GM12878 (cell line): ENCODE measurements at regions not wholly inside any gene's neighbourhood (a gene's known extent, or its start where the extent isn't known, plus 50 kb on each side); places are given as distances from the start of the nearest gene placed in this dataset.

Experiments
- ATAC-seq: fragments of 200-7000 bp; cut with Tn5 transposase; 3 replicates; pipeline ENCODE4 v1.9.1; 2020; ENCODE audit warnings: mild to moderate bottlenecking, moderate library complexity
- BruUV-seq: library from RNA; stranded (reverse); fragments of 400-500 nt; replicated peaks from 2 replicates; lab custom pipeline; 2021; lab: Mats Ljungman, UMichigan
- CTCF ChIA-PET: fragments of 300-600 bp; sonication (Branson Sonifier 250); formaldehyde crosslinking; extraction: SDS; loops from one replicate; lab custom pipeline; 2021; ENCODE audit warnings: inconsistent platforms; lab: Yijun Ruan, JAX
- POLR2A ChIA-PET: fragments of 350-600 bp; formaldehyde crosslinking; extraction: SDS; loops from one replicate; lab custom pipeline; 2021; ENCODE audit warnings: inconsistent platforms; lab: Charles Lee
- RAD21 ChIA-PET: fragments of 300-600 bp; sonication (Branson Sonifier 250); formaldehyde crosslinking; loops from one replicate; lab custom pipeline; 2023; ENCODE audit warnings: antibody characterized with exemption; ENCODE audit not compliant: unreplicated experiment; lab: Charles Lee
- SMC1A ChIA-PET: fragments of 300-600 bp; sonication (Branson Sonifier 250); formaldehyde crosslinking; loops from one replicate; lab custom pipeline; 2023; ENCODE audit not compliant: unreplicated experiment, uncharacterized antibody; lab: Charles Lee
- DNase-seq: peaks from one replicate; pipeline ENCODE4 v3.0.0-alpha.2; 2011; ENCODE audit warnings: low read depth, low spot score
- FAIRE-seq: peaks from 3 replicates; lab custom pipeline; 2011; peaks lifted over from hg19 to GRCh38; lab: Jason Lieb, UNC
- H2AFZ ChIP-seq: 2 replicates; pipeline ENCODE4 v1.6.0; 2011; ENCODE audit warnings: low read depth, low read length, control low read depth; ENCODE audit not compliant: control insufficient read depth
- H3K27ac ChIP-seq: 2 replicates; pipeline ENCODE4 v1.5.1; 2011; ENCODE audit warnings: control low read depth; ENCODE audit not compliant: control insufficient read depth, insufficient read depth
- H3K27me3 ChIP-seq, 2 experiments: replicated peaks in 1 of 2; 2 replicates each; pipeline versions ENCODE4 v1.6.0 to v1.6.1; 2011; ENCODE audit warnings: low read length in 1 of 2; ENCODE audit not compliant: control insufficient read depth in 2 of 2, insufficient read depth in 2 of 2
- H3K36me3 ChIP-seq, 2 experiments: 2 replicates each; pipeline ENCODE4 v1.5.1; 2011; ENCODE audit warnings: low read length in 1 of 2; ENCODE audit not compliant: control insufficient read depth in 2 of 2, insufficient read depth in 2 of 2
- H3K4me1 ChIP-seq: 2 replicates; pipeline ENCODE4 v1.6.1; 2011; ENCODE audit warnings: mild to moderate bottlenecking, low read length, moderate library complexity, mixed read lengths; ENCODE audit not compliant: control insufficient read depth, insufficient read depth
- H3K4me2 ChIP-seq: 2 replicates; pipeline ENCODE4 v1.6.0; 2011; ENCODE audit warnings: control low read depth; ENCODE audit not compliant: control insufficient read depth, insufficient read depth
- H3K4me3 ChIP-seq: fragments of 200-600 bp; sonication (generic); 2 replicates; pipeline ENCODE4 v1.5.1; 2016
- H3K79me2 ChIP-seq: 2 replicates; pipeline ENCODE4 v1.6.0; 2011; ENCODE audit warnings: low read length; ENCODE audit not compliant: control insufficient read depth, insufficient read depth
- H3K9ac ChIP-seq: 2 replicates; pipeline ENCODE4 v1.8.0; 2011; ENCODE audit warnings: low read length, control low read depth, mixed read lengths; ENCODE audit not compliant: control insufficient read depth, insufficient read depth
- H3K9me3 ChIP-seq: replicated peaks from 3 replicates; pipeline ENCODE4 v1.5.1; 2011; ENCODE audit warnings: mild to moderate bottlenecking, low read length; ENCODE audit not compliant: control insufficient read depth, insufficient read depth
- H4K20me1 ChIP-seq: 2 replicates; pipeline ENCODE4 v1.6.0; 2011; ENCODE audit not compliant: control insufficient read depth, insufficient read depth
- ATF3 ChIP-seq: IDR thresholded peaks from 2 replicates; pipeline ENCODE4 v1.6.1; 2011; ENCODE audit warnings: low read depth, mild to moderate bottlenecking, low read length, moderate library complexity, borderline replicate concordance; ENCODE audit errors: extremely low read depth
- BCLAF1 ChIP-seq: fragments of 450-650 bp; IDR thresholded peaks from 2 replicates; pipeline ENCODE4 v1.6.1; 2017; ENCODE audit warnings: antibody characterized with exemption, mild to moderate bottlenecking, moderate library complexity
- CEBPZ ChIP-seq: fragments of 150-350 bp; IDR thresholded peaks from 2 replicates; pipeline ENCODE4 v1.6.1; 2016; ENCODE audit warnings: low read depth, low read length
- DPF2 ChIP-seq: fragments of 450-650 bp; IDR thresholded peaks from 2 replicates; pipeline ENCODE4 v1.6.1; 2017; ENCODE audit warnings: mild to moderate bottlenecking
- FOXM1 ChIP-seq: IDR thresholded peaks from 2 replicates; pipeline ENCODE4 v1.6.1; 2012; ENCODE audit warnings: low read depth, mild to moderate bottlenecking, inconsistent platforms, low read length, moderate library complexity
- GATAD2B ChIP-seq: fragments of 450-650 bp; conservative IDR thresholded peaks from 2 replicates; pipeline ENCODE4 v1.6.1; 2017; ENCODE audit warnings: low read depth, mild to moderate bottlenecking, moderate library complexity
- MYC ChIP-seq: IDR thresholded peaks from 2 replicates; pipeline ENCODE4 v1.6.1; 2011; ENCODE audit warnings: mild to moderate bottlenecking, low read length, moderate library complexity, inconsistent platforms; ENCODE audit not compliant: insufficient read depth, insufficient replicate concordance, insufficient read length, severe bottlenecking
- NFYB ChIP-seq: IDR thresholded peaks from 2 replicates; pipeline ENCODE4 v1.6.1; 2011; ENCODE audit warnings: low read depth, mild to moderate bottlenecking, low read length, improper control_type of control experiment, moderate library complexity; ENCODE audit not compliant: insufficient read depth
- NR2C2 ChIP-seq: IDR thresholded peaks from 2 replicates; pipeline ENCODE4 v1.6.1; 2011; ENCODE audit warnings: borderline replicate concordance, low read depth; ENCODE audit not compliant: control insufficient read depth, insufficient read length
- SUZ12 ChIP-seq: fragments of 200-600 bp; sonication (generic); IDR thresholded peaks from one replicate; pipeline ENCODE4 v1.6.1; 2018; ENCODE audit warnings: antibody characterized with exemption, mild to moderate bottlenecking; ENCODE audit not compliant: unreplicated experiment
- ZBTB40 ChIP-seq: fragments of 450-650 bp; IDR thresholded peaks from 2 replicates; pipeline ENCODE4 v1.6.1; 2016; ENCODE audit warnings: mild to moderate bottlenecking, moderate library complexity, borderline replicate concordance
- ZSCAN29 ChIP-seq: fragments of 450-650 bp; IDR thresholded peaks from 2 replicates; pipeline ENCODE4 v1.6.1; 2017; ENCODE audit warnings: mild to moderate bottlenecking, moderate library complexity
- WGBS: methylation state at CpG from one replicate; pipeline ENCODE4 v1.1.6; 2016; ENCODE audit warnings: low lambda C conversion rate; ENCODE audit not compliant: insufficient replicate concordance, insufficient coverage; ENCODE audit errors: missing lambda C conversion rate; 5-methylcytosine and 5-hydroxymethylcytosine counted together
- in situ Hi-C: fragments of 300-500 bp; cut with MboI; formaldehyde crosslinking; loops from 9 replicates; pipeline ENCODE4 v1.14.3; 2018; ENCODE audit warnings: mixed read lengths
- intact Hi-C: fragments of 100-400 bp; cut with micrococcal nuclease; formaldehyde crosslinking; loops from one replicate; pipeline ENCODE4 v1.14.2; 2022; ENCODE audit not compliant: unreplicated experiment

GRCh38 chr22:25369041-25369440 is 149.6 kb downstream of the CRYBB2 start:
- FAIRE-seq (no peak), ATAC-seq (no peak), DNase-seq (no peak)
- no peak overlapping the region for H3K9ac ChIP-seq
- H4K20me1 ChIP-seq, result no peaks in the 10 kb centered on the region; the same call in 1 of the 2 replicates
- H3K4me2 ChIP-seq, result no peak overlapping the region
- intact Hi-C loops (no loop called here), in situ Hi-C loops (no loop called here)
- WGBS, result 93% methylated on average over 5 of the region's 5 CpGs
- no peak overlapping the region for H3K27ac ChIP-seq
- no peaks in the 10 kb centered on the region for H3K27me3 ChIP-seq
- no peaks in the 10 kb centered on the region for H3K9me3 ChIP-seq
- peaks cover 5% of the 10 kb centered on the region; the same call in 1 of the 2 replicates for H3K4me1 ChIP-seq
- no peak overlapping the region for H3K4me3 ChIP-seq
- CTCF ChIA-PET, result no interaction called here
- no TSS peak for BruUV-seq
- TF ChIP-seq ZBTB40 (no peak), ZSCAN29 (no peak), NR2C2 (no peak), BCLAF1 (no peak), CEBPZ (no peak), ATF3 (no peak), SUZ12 (no peak), GATAD2B (no peak), DPF2 (no peak), NFYB (no peak), FOXM1 (no peak), MYC (no peak)
- RAD21 ChIA-PET, result no interaction called here
- no peaks in the 10 kb centered on the region for H3K79me2 ChIP-seq
- POLR2A ChIA-PET, result no interaction called here
- H2AFZ ChIP-seq, result no peak overlapping the region
- SMC1A ChIA-PET, result no interaction called here
- H3K36me3 ChIP-seq, result peaks cover 5 to 10% of the 10 kb centered on the region in 2 experiments
